CD4-positive, alpha-beta T cell treated with Interleukin-17A for 4 hours (primary cell): ENCODE measurements at regions not wholly inside any gene's neighbourhood (a gene's known extent, or its start where the extent isn't known, plus 50 kb on each side); places are given as distances from the start of the nearest gene placed in this dataset.
"Not testable (repeated sequence)": the region's sequence is repeated elsewhere in the genome, so short reads cannot be mapped to it uniquely, and the experiment has no call there.

ENCODE experiments used
- DNase-seq: peaks from one replicate; pipeline ENCODE4 v3.0.0-alpha.2; 2020; ENCODE audit warnings: mixed read lengths

DNA sequence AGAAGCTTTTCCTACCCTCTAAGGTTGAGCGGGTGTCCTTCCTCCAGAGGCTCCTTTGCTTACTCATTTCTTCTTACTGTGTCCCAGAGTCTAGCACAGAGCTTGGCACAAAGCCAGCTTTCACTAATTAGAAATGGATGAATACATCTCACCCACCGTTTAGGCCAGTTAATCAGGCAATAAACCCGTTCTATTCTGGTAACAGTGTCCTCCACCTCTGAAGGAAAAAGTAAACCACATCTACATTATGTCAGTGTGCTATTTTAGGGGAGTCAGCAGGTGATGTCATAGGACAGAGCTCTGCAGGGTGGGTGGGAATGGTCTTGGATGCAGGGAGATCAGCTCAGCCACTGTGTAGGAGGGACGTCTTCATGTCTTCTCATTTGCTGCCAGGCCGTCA is 109.2 kb downstream of the OSTF1 start:
- DNase-seq: no peak

- DNase-seq: no peak
Measured at GRCh38 chr9:75198436-75198835, 110.1 kb downstream of the OSTF1 start.

- peak; percentile 10 for DNase-seq
Measured at GRCh38 chr9:75200892-75201470, 112.7 kb downstream of the OSTF1 start.

DNA sequence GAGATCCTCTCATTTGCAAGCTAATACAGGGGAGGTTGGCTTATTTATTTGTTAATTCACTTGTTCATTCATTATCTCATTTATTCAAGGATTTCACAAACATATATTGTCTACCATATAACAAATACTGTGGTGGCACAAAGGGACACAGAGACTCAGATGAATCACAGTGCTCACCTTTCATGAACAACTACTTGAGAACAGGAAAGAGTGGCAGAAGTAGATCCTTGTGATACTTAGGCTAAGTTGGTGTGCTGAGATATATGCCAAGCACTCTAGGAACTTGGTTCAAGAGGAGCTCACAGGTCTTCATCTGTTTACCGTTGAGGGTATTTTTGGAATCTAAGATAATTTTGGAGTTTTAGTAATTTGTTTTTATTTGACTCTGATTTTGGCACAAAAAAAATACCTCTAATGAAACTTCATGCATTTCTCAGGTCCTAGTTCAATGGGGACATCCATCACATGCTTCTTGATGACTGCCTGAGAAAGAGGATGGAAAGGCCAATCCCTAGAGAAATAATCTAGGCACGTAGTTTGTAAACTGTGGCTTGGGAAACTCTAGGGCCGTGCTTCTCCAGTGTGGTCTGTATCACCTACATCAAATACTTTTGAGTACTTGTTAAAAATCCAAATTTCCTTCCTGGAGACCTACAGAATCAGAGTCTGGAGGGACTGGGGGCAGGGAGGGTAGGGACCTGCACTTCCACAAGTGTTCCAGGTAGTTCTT is 113.3 kb downstream of the OSTF1 start:
- DNase-seq: no peak

DNA sequence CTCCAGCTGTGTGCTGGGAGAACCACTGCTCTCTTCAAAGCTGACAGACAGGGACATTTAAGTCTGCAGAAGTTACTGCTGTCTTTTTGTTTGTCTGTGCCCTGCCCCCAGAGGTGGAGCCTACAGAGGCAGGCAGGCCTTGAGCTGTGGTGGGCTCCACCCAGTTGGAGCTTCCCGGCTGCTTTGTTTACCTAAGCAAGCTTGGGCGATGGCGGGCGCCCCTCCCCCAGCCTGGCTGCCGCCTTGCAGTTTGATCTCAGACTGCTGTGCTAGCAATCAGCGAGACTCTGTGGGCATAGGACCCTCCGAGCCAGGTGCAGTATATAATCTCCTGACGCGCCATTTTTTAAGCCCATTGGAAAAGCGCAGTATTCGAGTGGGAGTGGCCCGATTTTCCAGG is 119.7 kb downstream of the OSTF1 start:
- DNase-seq: not testable (repeated sequence)

DNA sequence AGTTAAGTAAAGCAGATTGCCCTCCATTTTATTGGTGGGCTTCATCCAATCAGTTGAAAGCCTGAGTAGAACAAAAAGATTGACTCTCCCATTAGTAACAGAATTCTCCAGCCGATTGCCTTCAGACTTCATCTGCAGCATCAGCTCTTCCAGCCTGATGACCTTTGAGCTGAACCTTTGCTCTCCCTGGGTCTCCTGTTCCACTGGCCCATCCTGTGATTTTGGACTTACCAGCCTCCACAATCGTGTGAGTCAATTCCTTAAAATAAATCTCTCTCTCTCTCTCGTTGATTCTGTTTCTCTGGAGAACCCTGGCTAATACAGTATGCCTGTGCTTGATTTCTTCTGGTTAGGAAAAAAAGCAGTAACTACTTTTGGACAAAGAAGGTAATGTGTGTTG is 121.9 kb downstream of the OSTF1 start:
- no peak for DNase-seq

GRCh38 chr9:75213765-75214164 is 125.5 kb downstream of the OSTF1 start:
- DNase-seq: no peak

DNA sequence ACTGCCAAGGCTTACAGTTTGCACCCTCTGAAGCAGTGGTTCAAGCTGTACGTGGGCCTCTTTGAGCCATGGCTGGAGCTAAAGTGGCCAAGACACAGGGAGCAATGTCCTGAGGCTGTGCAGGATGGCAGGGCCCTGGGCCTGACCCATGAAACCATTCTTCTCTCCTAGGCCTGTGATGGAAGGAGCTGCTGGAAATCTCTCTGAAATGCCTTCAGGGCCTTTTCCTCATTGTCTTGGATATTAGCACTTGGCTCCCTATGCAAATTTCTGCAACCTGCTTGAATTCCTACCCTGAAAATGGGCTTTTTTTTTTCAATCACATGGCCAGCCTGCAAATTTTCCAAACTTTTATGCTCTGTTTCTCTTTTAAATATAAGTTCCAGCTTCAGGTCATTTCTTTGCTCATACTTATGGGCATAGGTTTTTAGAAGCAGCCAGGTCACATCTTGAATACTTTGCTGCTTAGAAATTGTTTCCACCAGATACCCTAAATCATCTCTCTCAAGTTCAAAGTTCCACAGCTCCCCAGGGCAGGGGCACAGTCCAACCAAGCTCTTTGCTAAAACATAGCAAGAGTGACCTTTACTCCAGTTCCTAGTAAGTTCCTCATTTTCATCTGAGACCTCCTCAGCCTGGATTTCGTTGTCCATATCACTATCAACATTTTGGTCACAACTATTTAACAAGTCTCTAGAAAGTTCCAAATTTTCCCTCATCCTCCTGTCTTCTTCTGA is 138.3 kb downstream of the OSTF1 start:
- DNase-seq: no peak

DNA sequence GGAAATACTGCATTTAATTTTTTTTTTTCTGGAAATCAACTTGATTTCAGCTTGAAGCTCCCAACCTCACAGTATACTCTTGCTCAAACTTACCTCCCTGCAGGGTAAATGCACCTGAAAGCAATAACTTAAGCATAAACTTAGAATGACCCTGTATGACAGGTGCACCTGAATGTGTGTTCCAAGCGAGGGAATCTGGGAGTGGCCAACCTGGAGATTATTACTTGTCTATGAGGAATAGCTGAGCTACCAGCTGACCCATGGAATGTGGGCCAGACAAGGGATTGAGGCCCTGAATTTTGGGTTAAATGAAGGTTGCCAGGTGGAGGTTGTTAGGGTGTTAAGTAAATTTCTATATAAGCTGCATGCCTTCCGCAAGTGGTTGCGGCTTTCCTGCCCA is 140.6 kb downstream of the OSTF1 start:
- DNase-seq: no peak

- DNase-seq: no peak
Measured at GRCh38 chr9:75229605-75230332, 141.5 kb downstream of the OSTF1 start.

DNA sequence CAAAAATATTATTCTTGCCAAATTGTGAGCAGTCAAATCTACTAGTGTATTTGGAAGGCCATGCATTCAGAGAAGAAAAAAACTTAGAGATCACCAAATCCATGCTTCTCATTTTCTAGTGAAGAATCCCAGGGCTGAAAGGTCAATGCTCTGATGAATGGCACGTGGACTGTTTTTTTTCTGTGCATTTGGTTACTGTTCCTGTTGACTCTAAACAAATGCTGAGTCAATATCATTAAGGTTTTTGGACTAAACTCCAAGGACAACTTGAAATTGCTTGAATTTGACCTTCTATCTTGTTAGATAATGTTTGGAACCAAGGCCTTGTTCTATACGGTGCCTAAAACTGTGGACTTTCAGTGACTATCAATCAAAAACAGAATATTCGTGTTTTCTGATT is 142.2 kb downstream of the OSTF1 start:
- DNase-seq: no peak

- DNase-seq: no peak
Measured at GRCh38 chr9:75231167-75231566, 142.9 kb downstream of the OSTF1 start.

DNA sequence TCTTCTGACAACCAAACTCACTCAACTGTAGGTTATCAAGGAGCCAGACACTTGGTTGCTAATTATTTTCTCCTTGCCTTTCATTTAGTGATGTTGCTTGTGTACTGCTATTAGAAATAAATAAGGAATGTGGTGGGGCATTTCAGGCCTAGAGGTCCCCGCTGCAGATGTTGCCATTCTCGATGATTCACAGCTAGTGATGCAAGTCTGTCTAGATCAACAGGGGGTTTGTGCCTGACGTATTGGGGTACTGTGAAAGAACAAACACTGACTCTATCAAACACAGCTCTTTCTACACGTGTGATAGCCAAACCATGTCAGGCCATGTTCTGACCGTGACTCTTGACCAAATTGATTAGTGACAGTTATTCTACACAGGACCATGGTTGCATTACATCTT is 144.7 kb downstream of the OSTF1 start:
- no peak for DNase-seq

- DNase-seq: no peak
Measured at GRCh38 chr9:75235632-75236031, 147.3 kb downstream of the OSTF1 start.

DNA sequence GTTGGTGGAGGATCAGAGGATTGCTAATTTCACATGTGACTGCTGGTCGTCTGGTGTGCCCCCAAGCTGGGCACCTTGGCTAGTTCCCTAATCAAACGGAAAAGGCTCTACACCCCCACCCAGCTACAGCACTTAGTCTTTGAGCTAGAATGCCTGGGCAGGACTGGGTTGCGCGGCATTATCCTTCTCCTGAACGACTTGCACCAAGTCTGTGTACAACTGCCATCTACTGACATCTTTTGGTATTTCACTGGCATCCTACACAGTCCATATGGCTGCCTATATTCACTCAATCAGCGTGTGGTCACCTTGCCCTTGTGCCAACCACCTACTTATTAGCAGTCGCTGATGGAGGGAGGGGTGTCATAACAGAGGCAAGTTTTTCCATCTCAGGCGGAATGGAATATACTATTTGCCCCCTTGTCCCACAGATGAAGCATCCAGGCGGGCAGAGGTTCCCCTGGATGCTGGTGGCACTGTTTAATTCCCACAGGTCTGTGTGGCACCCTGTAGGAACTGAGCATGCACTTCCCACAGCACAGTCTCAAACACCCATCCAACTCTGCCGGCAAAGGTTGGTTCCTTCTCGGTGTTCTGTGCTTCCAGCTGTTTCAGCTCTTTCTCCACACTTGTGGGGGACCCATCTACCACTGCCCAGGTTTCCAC is 150.1 kb downstream of the OSTF1 start:
- peak; percentile 54 for DNase-seq

- DNase-seq: no peak
Measured at GRCh38 chr9:75239176-75239575, 150.9 kb downstream of the OSTF1 start.

GRCh38 chr9:75242426-75242825 is 154.1 kb downstream of the OSTF1 start:
- no peak for DNase-seq

DNA sequence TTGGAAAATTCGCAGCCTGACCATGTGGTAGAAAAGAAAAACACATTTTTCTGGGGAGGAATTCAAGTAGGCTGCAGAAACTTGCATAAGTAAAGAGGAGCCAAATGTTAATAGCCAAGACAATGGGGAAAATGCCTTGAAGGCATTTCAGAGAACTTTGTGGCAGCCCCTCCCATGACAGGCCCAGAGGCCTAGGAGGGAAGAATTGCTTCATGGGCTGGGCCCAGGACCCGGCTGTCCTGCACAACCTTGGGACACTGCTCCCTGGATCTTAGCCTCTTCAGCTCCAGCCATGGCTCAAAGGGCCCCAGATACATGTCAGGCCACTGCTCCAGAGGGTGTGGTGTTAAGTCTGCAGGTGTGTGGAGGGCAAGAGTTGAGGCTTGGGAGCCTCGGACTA is 158.6 kb downstream of the OSTF1 start:
- DNase-seq: no peak

DNA sequence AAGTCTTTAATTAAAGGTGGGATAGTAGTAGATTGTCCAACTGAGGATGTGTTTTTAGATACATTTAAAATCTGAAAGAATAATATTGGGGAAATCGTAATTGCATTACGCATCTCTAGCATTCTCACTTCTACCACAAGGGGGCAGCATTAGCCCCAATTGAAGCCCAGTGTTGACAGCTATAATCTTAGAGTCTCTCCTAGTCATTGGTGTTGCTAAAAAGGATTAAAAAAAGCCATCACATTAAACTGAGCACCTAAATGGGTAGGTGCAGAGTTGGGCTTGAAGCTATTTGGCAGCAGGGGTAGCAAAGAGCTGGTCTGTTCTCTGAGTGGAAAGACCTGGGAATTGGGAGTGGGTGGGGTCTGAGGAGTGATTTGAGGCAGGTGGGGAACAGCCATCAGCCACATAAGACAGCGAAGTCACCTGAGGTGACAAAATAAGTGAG is 177.2 kb downstream of the OSTF1 start:
- peak; percentile 54 for DNase-seq

DNA sequence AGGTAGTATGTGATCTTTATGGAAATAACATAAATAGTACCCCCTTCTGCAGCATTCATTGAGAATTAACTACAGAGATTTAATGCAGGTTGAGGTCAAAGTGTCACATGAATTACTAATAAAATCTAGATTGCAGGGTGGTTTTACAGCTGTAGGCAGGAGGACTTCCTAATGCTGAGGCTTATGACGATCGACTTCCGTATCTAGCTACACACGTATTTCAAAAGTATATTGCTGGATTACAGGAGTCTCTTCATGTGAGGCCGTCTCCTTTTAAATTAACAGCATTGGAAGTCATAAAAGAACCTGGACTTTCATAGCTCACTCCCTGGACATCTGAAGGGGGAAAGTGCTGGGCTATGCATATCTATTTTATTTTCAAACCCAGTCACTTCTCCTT is 180.9 kb downstream of the OSTF1 start:
- DNase-seq: no peak

- DNase-seq: not testable (repeated sequence)
Measured at GRCh38 chr9:75273055-75273454, 184.7 kb downstream of the OSTF1 start.

DNA sequence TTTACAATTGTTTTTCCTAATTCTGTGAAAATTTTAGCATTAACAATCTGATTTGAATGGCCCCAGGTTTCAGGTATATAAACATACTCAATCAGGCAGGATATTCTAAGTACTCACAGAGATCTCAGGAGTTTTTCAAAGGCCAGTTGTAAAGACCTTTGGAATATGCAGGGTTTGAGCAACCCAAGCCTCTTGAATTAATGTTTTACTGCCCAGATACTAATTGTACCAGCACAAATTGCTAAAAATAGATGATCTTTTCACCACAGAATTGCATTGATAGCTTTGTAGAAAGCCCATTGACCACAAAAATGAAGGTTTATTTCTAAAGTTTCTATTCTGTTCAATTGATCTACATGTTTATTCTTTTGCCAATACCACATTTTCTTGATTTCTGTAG is 186.5 kb downstream of the OSTF1 start:
- no peak for DNase-seq

- no peak for DNase-seq
Measured at GRCh38 chr9:75282047-75282446, 193.7 kb downstream of the OSTF1 start.
